K562 (cell line): ENCODE measurements at regions not wholly inside any gene's neighbourhood (a gene's known extent, or its start where the extent isn't known, plus 50 kb on each side); places are given as distances from the start of the nearest gene placed in this dataset.

Experiments
- ATF3 ChIP-seq, 2 experiments: fragments of 450-650 bp in 1 of 2; sonication (generic) in 1 of 2; formaldehyde crosslinking in 1 of 2; IDR thresholded peaks in 1 of 2; conservative IDR thresholded peaks in 1 of 2; 2 replicates each; pipeline versions ENCODE4 v1.6.1 to v1.8.1; 2016 to 2023; ENCODE audit warnings: mild to moderate bottlenecking in 2 of 2, moderate library complexity in 2 of 2, inconsistent platforms in 1 of 2, missing genetic modification reagents in 1 of 2
- ATF7 ChIP-seq: fragments of 450-650 bp; IDR thresholded peaks from 2 replicates; pipeline ENCODE4 v1.7.1; 2014; ENCODE audit warnings: mild to moderate bottlenecking, moderate library complexity
- BHLHE40 ChIP-seq: IDR thresholded peaks from 2 replicates; pipeline ENCODE4 v1.6.1; 2011; ENCODE audit warnings: low read length, improper control_type of control experiment
- CBFA2T3 ChIP-seq: fragments of 450-650 bp; IDR thresholded peaks from 2 replicates; pipeline ENCODE4 v1.6.1; 2017
- CC2D1A ChIP-seq: fragments of 450-650 bp; IDR thresholded peaks from 2 replicates; pipeline ENCODE4 v1.6.1; 2017; ENCODE audit warnings: mild to moderate bottlenecking
- CHAMP1 ChIP-seq: fragments of 450-650 bp; IDR thresholded peaks from 2 replicates; pipeline ENCODE4 v1.6.1; 2016; ENCODE audit warnings: mild to moderate bottlenecking
- JUND ChIP-seq, 2 experiments: IDR thresholded peaks; 2 replicates in 1 of 2; 3 replicates in 1 of 2; pipeline ENCODE4 v1.6.1; 2011; ENCODE audit warnings: borderline replicate concordance in 2 of 2, low read depth in 2 of 2, low read length in 2 of 2, improper control_type of control experiment in 1 of 2, missing biosample characterization in 1 of 2, missing genetic modification characterization in 1 of 2, missing genetic modification reagents in 1 of 2
- MIER1 ChIP-seq: fragments of 450-650 bp; IDR thresholded peaks from 2 replicates; pipeline ENCODE4 v1.6.1; 2016; ENCODE audit warnings: antibody characterized with exemption, mild to moderate bottlenecking, low read depth
- MNT ChIP-seq, 2 experiments: fragments of 450-650 bp; conservative IDR thresholded peaks; 2 replicates each; pipeline ENCODE4 v1.6.1; 2017; ENCODE audit warnings: mild to moderate bottlenecking in 2 of 2, moderate library complexity in 2 of 2
- NEUROD1 ChIP-seq: fragments of 150-350 bp; IDR thresholded peaks from 2 replicates; pipeline ENCODE4 v1.6.1; 2014; ENCODE audit warnings: borderline replicate concordance, low read length, low read depth; ENCODE audit not compliant: partially characterized antibody
- PHB ChIP-seq: fragments of 250-450 bp; sonication (Bioruptor Pico); IDR thresholded peaks from 2 replicates; pipeline ENCODE4 v1.5.0; 2021
- RAD51 ChIP-seq: fragments of 450-650 bp; IDR thresholded peaks from 2 replicates; pipeline ENCODE4 v1.7.1; 2016; ENCODE audit warnings: low read depth, mild to moderate bottlenecking, borderline replicate concordance
- SIRT6 ChIP-seq: IDR thresholded peaks from one replicate; pipeline ENCODE4 v1.6.1; 2012; ENCODE audit warnings: low read depth, mild to moderate bottlenecking, control low read depth, inconsistent platforms, low read length, moderate library complexity
- SMAD1 ChIP-seq: fragments of 150-350 bp; IDR thresholded peaks from 2 replicates; pipeline ENCODE4 v1.6.1; 2014; ENCODE audit warnings: low read length, low read depth; ENCODE audit not compliant: partially characterized antibody
- TCF3 ChIP-seq: sonication (generic); formaldehyde crosslinking; IDR thresholded peaks from 2 replicates; pipeline ENCODE4 v1.4.0; 2020; ENCODE audit warnings: mild to moderate bottlenecking, missing genetic modification reagents
- TFAM ChIP-seq: fragments of 250-450 bp; sonication (Bioruptor Pico); conservative IDR thresholded peaks from 2 replicates; pipeline ENCODE4 v1.5.0; 2021; ENCODE audit warnings: mild to moderate bottlenecking, moderate library complexity
- USF2 ChIP-seq: sonication (generic); formaldehyde crosslinking; IDR thresholded peaks from 2 replicates; pipeline ENCODE4 v1.5.0; 2020; ENCODE audit warnings: missing genetic modification reagents
- ZBTB12 ChIP-seq: fragments of 250-450 bp; sonication (Bioruptor Pico); IDR thresholded peaks from 2 replicates; pipeline ENCODE4 v1.4.0; 2020
- ZNF212 ChIP-seq: fragments of 450-650 bp; formaldehyde crosslinking; IDR thresholded peaks from 2 replicates; pipeline ENCODE4 v1.4.0; 2020; ENCODE audit warnings: mild to moderate bottlenecking
- ZNF23 ChIP-seq: fragments of 250-450 bp; sonication (Bioruptor Pico); IDR thresholded peaks from 2 replicates; pipeline ENCODE4 v1.4.0; 2020; ENCODE audit warnings: mild to moderate bottlenecking
- ZNF57 ChIP-seq: fragments of 450-650 bp; formaldehyde crosslinking; IDR thresholded peaks from 2 replicates; pipeline ENCODE4 v1.4.0; 2020; ENCODE audit warnings: mild to moderate bottlenecking, moderate library complexity

- TF ChIP-seq TFAM (CRISPR knock-in tag), result no peak
- TF ChIP-seq CHAMP1, result peak; percentile 83; the same call in 1 of the 2 replicates
- TF ChIP-seq RAD51, result 0 out of 2 replicates have a peak, but pooled peaks have one; percentile 18
- no peak for TF ChIP-seq NEUROD1
- peak; percentile 88 for TF ChIP-seq ATF7
- TF ChIP-seq ATF3 (IDR thresholded peaks at IDR 0.05), result peak; percentile 86
- no peak for TF ChIP-seq ATF3 (CRISPR knock-in tag; conservative IDR thresholded peaks at IDR 0.05)
- no peak for TF ChIP-seq ZNF23 (CRISPR knock-in tag)
- no peak for TF ChIP-seq PHB (CRISPR knock-in tag)
- peak; percentile 18; the same call in 1 of the 2 replicates for TF ChIP-seq BHLHE40
- no peak for TF ChIP-seq MIER1
- no peak for TF ChIP-seq SIRT6
- peak; percentile 40 for TF ChIP-seq USF2 (CRISPR knock-in tag)
- peak; percentile 54; the same call in 1 of the 2 replicates for TF ChIP-seq CC2D1A
- TF ChIP-seq CBFA2T3, result peak; percentile 58
- no peak for TF ChIP-seq ZBTB12 (CRISPR knock-in tag)
- peak; percentile 67; the same call in 1 of the 2 replicates for TF ChIP-seq JUND (IDR thresholded peaks at IDR 0.05; ENCODE audit: borderline replicate concordance, low read depth, low read length)
- TF ChIP-seq JUND (tag; IDR thresholded peaks at IDR 0.05; ENCODE audit: borderline replicate concordance, low read depth, low read length), result peak; percentile 92; the same call in 2 of the 3 replicates
- no peak for TF ChIP-seq ZNF57
- no peak for TF ChIP-seq SMAD1
- TF ChIP-seq ZNF212 (CRISPR knock-in tag), result no peak
- peak; percentile 57 for TF ChIP-seq TCF3 (CRISPR knock-in tag)
- TF ChIP-seq MNT (conservative IDR thresholded peaks at IDR 0.05), result peak in 1 of 2 experiments; percentile 29; a peak in 2 of 4 replicates
These were observed 106.9 kb downstream of the TFAP2B start (continued) for GRCh38 chr6:50925548-50925947.
